SK-N-SH (cell line): ENCODE measurements at regions not wholly inside any gene's neighbourhood (a gene's known extent, or its start where the extent isn't known, plus 50 kb on each side); places are given as distances from the start of the nearest gene placed in this dataset.

Source experiments
- CTCF ChIA-PET: fragments of 300-600, 350-600 bp; formaldehyde crosslinking; extraction: SDS; loops from one replicate; lab custom pipeline; 2021; lab: Yijun Ruan, JAX
- POLR2A ChIA-PET: fragments of 350-600 bp; sonication (Branson Sonifier 250); formaldehyde crosslinking; extraction: SDS; loops from one replicate; lab custom pipeline; 2020; ENCODE audit warnings: antibody characterized with exemption, inconsistent platforms; lab: Yijun Ruan, JAX
- DNase-seq: peaks from one replicate; pipeline ENCODE4 v3.0.0; 2012
- H2AFZ ChIP-seq: fragments of 200-600 bp; sonication (generic); 2 replicates; pipeline ENCODE4 v1.8.1; 2016; ENCODE audit warnings: antibody characterized with exemption, mild to moderate bottlenecking, low read depth
- H3F3A ChIP-seq: fragments of 200-600 bp; sonication (generic); replicated peaks from 2 replicates; pipeline ENCODE3; 2016; ENCODE audit warnings: antibody characterized with exemption, mild to moderate bottlenecking; ENCODE audit not compliant: insufficient read depth
- H3K27ac ChIP-seq, 2 experiments: fragments of 200-500 bp in 1 of 2; fragments of 200-600 bp in 1 of 2; sonication (Bioruptor generic) in 1 of 2; sonication (generic), shearing (Covaris generic) in 1 of 2; 2 replicates each; pipeline versions ENCODE4 v1.5.1 to v1.6.1; 2014 to 2016; ENCODE audit warnings: low read depth in 2 of 2, inconsistent platforms in 1 of 2, low read length in 1 of 2, mild to moderate bottlenecking in 1 of 2, mixed read lengths in 1 of 2
- H3K27me3 ChIP-seq: fragments of 200-600 bp; sonication (generic), shearing (Covaris generic); 2 replicates; pipeline ENCODE4 v1.6.1; 2016; ENCODE audit warnings: mixed run types; ENCODE audit not compliant: insufficient read depth
- H3K36me3 ChIP-seq, 2 experiments: fragments of 200-500 bp in 1 of 2; fragments of 200-600 bp in 1 of 2; sonication (Bioruptor generic) in 1 of 2; sonication (generic) in 1 of 2; replicated peaks in 1 of 2; 2 replicates each; pipeline versions ENCODE3 to v1.5.1; 2014 to 2016; ENCODE audit warnings: low read length in 1 of 2, mild to moderate bottlenecking in 1 of 2; ENCODE audit not compliant: insufficient read depth in 2 of 2, control insufficient read depth in 1 of 2
- H3K4me1 ChIP-seq, 2 experiments: fragments of 200-500 bp in 1 of 2; fragments of 200-600 bp in 1 of 2; sonication (Bioruptor generic) in 1 of 2; sonication (generic), shearing (Covaris generic) in 1 of 2; 2 replicates each; pipeline versions ENCODE4 v1.5.1 to v1.6.1; 2014 to 2016; ENCODE audit warnings: low read depth in 1 of 2, low read length in 1 of 2, mixed run types in 1 of 2; ENCODE audit not compliant: insufficient read depth in 2 of 2, control insufficient read depth in 1 of 2
- H3K4me2 ChIP-seq: fragments of 200-600 bp; sonication (generic), shearing (Covaris generic); 2 replicates; pipeline ENCODE4 v1.6.1; 2017; ENCODE audit warnings: mixed run types
- H3K4me3 ChIP-seq, 2 experiments: fragments of 200-500 bp in 1 of 2; fragments of 200-600 bp in 1 of 2; sonication (Bioruptor generic) in 1 of 2; sonication (generic), shearing (Covaris generic) in 1 of 2; 2 replicates each; pipeline versions ENCODE4 v1.5.1 to v1.8.1; 2014 to 2016; ENCODE audit warnings: low read depth in 2 of 2, inconsistent platforms in 1 of 2, low read length in 1 of 2, mild to moderate bottlenecking in 1 of 2, mixed read lengths in 1 of 2, moderate library complexity in 1 of 2
- H3K79me2 ChIP-seq: fragments of 200-600 bp; sonication (generic); 2 replicates; pipeline ENCODE4 v1.8.1; 2017; ENCODE audit warnings: mild to moderate bottlenecking; ENCODE audit not compliant: insufficient read depth
- H3K9ac ChIP-seq: fragments of 200-600 bp; sonication (generic); 2 replicates; pipeline ENCODE4 v1.6.1; 2017; ENCODE audit warnings: mixed run types
- H3K9me2 ChIP-seq: fragments of 200-600 bp; sonication (generic); 2 replicates; pipeline ENCODE4 v1.6.1; 2017; ENCODE audit warnings: mixed run types
- H3K9me3 ChIP-seq: fragments of 200-600 bp; sonication (generic); 2 replicates; pipeline ENCODE4 v1.6.1; 2017; ENCODE audit warnings: mixed run types, mild to moderate bottlenecking, moderate library complexity
- H4K20me1 ChIP-seq: fragments of 200-600 bp; sonication (generic); 2 replicates; pipeline ENCODE4 v1.6.1; 2017; ENCODE audit warnings: mild to moderate bottlenecking, mixed run types; ENCODE audit not compliant: insufficient read depth
- FOSL2 ChIP-seq: IDR thresholded peaks from 2 replicates; pipeline ENCODE4 v1.4.0; 2012; ENCODE audit warnings: low read depth, mild to moderate bottlenecking, moderate library complexity, borderline replicate concordance
- GABPA ChIP-seq: IDR thresholded peaks from 2 replicates; pipeline ENCODE4 v1.4.0; 2012; ENCODE audit warnings: low read depth, mild to moderate bottlenecking
- IRF3 ChIP-seq: fragments of 150-350 bp; IDR thresholded peaks from 2 replicates; pipeline ENCODE4 v1.6.1; 2016; ENCODE audit warnings: mild to moderate bottlenecking, low read depth, low read length
- JUND ChIP-seq: IDR thresholded peaks from 2 replicates; pipeline ENCODE4 v1.4.0; 2012
- MXI1 ChIP-seq: IDR thresholded peaks from 2 replicates; pipeline ENCODE4 v1.6.1; 2012; ENCODE audit warnings: mild to moderate bottlenecking, low read depth, low read length, improper control_type of control experiment
- NFIC ChIP-seq: IDR thresholded peaks from 2 replicates; pipeline ENCODE4 v1.4.0; 2012; ENCODE audit warnings: borderline replicate concordance
- PBX3 ChIP-seq: IDR thresholded peaks from 2 replicates; pipeline ENCODE4; 2012
- RAD21 ChIP-seq: IDR thresholded peaks from 2 replicates; pipeline ENCODE4 v1.6.1; 2012; ENCODE audit warnings: mild to moderate bottlenecking, low read length
- REST ChIP-seq: IDR thresholded peaks from 2 replicates; pipeline ENCODE4 v1.6.1; 2012; ENCODE audit warnings: mild to moderate bottlenecking, low read depth, low read length, moderate library complexity
- TCF12 ChIP-seq: IDR thresholded peaks from 2 replicates; pipeline ENCODE4 v1.4.0; 2012
- TEAD4 ChIP-seq: IDR thresholded peaks from 2 replicates; pipeline ENCODE4 v1.4.0; 2012; ENCODE audit warnings: mild to moderate bottlenecking, borderline replicate concordance; ENCODE audit not compliant: insufficient read depth
- USF2 ChIP-seq: fragments of 150-350 bp; IDR thresholded peaks from 2 replicates; pipeline ENCODE4 v1.6.1; 2017; ENCODE audit warnings: antibody characterized with exemption, low read length, low read depth, borderline replicate concordance
- WGBS: methylation state at CpG from one replicate; pipeline ENCODE4 v1.1.6; 2017; ENCODE audit warnings: low lambda C conversion rate; 5-methylcytosine and 5-hydroxymethylcytosine counted together

GRCh38 chr10:85413570-85413969 lies 953.0 kb downstream of the GRID1 start:
- Histone ChIP-seq H4K20me1 (no peaks in the 10 kb centered on the region), H3K4me2 (no peak overlapping the region), H3K9ac (no peak overlapping the region), H3K9me2 (no peaks in the 10 kb centered on the region), H3F3A (no peaks in the 10 kb centered on the region), H3K27me3 (no peaks in the 10 kb centered on the region), H3K36me3 (no peaks in the 10 kb centered on the region), H3K4me1 (no peaks in the 10 kb centered on the region), H3K79me2 (no peaks in the 10 kb centered on the region), H3K9me3 (no peaks in the 10 kb centered on the region), H3K4me3 (no peak overlapping the region), H3K27ac (no peak overlapping the region), H2AFZ (no peak overlapping the region)
- ChIA-PET CTCF (no interaction called here), POLR2A (no interaction called here)
- TF ChIP-seq JUND (no peak), RAD21 (no peak), REST (no peak), MXI1 (no peak), NFIC (no peak), USF2 (no peak), IRF3 (no peak), PBX3 (no peak), TEAD4 (no peak), TCF12 (no peak), FOSL2 (no peak), GABPA (no peak)
- DNase-seq, result no peak
- WGBS, result 14% methylated on average over 5 of the region's 5 CpGs
